ENCODE measurements at regions not wholly inside any gene's neighbourhood (a gene's known extent, or its start where the extent isn't known, plus 50 kb on each side); places are given as distances from the start of the nearest gene placed in this dataset.

DNA sequence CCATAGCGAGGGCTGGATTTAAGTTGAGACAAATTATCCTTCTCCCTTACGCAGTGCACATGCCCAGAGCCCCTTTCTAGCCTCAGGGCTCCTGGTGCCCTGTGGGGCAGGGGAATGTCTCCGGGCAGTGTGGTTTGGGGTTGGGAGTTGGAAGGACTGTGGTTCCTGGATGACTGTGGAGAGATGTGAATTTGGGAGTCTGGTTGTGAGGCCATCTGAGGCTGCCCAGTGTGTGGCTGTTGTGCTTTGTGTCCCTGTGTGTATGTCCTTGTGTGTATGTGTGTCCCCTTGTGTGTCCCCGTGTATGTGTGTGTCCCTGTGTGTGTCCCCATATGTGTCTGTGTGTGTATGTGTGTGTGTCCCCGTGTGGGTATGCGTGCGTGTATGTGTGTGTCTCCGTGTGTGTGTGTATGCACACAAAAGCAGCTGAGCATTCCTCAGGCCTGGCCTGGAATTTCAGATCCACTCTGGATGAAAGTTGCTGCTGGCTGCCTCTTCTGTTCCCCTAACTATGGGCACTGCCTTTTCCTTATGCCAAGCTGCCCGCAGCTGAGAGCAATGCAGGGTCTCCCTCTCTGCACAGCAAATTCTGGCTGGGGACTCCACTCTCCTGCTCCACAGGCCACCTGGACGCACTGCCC lies 65.4 kb downstream of the UBIAD1 start:
- no peak for DNase-seq (ENCODE audit: low read depth in 2 of 2)

DNA sequence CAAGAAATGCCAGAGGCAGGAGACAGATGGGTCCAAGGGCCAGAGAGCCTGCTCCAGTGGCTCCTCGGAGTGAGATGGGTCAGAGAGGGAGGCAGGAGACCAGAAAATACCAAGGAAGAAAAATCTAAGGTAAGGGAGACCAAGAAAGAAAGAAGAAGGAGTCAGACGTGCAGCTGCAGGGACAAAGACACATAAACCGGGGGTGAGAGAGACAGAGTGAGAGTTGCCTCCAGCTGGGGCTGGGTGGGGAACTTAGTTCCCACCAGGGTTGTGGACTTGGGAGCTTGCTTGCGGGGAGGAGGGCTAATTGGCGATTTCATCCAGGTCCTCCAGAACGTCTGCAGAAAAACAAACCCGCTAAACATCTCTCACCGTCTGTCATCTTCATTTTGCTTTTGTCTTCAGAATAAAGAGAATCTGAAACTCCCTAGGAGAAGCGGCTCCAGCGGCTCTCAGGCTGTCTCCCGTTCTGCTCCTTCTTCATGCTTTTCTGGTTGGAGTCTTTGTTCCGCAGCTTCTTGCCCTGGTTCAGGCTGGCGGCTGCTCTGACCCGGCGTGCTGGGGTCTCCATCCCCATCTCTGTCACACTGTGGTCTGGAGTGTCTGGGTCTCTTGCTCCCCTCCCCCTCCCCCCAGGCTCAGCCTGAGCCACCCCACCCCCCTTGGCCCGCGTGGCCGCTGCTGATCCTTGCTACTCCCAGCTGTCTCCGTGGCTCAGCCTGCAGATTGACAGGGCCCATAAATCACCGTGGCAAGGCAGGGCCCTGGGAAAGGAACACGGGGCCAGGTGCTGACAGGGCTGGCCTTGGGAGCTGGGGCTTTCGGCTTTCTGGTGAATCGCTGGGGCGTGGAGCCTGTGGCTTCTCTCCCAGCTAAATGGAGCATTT lies 66.6 kb downstream of the UBIAD1 start:
- no peak for DNase-seq (ENCODE audit: low read depth in 2 of 2)

DNA sequence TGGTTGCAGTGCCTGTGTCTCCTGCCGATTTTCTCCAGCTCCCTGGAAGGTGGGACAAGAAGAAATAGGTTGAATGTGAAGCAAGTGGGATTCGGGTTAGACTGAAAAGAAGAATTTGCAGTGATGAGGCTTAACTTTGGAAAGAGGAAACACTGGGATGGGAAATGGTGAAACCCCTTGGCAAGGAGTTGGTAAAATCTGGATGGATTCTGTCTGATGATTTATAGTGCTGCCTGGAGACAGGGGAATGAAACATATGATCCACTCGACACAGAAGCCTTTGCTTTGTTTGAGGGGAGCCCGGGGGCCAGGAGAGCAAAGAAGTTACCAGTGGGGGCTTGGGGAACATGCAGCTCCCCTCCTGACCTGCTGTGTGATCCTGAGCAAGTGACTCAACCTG lies 67.2 kb downstream of the UBIAD1 start:
- no peak for DNase-seq (ENCODE audit: low read depth in 2 of 2)

DNA sequence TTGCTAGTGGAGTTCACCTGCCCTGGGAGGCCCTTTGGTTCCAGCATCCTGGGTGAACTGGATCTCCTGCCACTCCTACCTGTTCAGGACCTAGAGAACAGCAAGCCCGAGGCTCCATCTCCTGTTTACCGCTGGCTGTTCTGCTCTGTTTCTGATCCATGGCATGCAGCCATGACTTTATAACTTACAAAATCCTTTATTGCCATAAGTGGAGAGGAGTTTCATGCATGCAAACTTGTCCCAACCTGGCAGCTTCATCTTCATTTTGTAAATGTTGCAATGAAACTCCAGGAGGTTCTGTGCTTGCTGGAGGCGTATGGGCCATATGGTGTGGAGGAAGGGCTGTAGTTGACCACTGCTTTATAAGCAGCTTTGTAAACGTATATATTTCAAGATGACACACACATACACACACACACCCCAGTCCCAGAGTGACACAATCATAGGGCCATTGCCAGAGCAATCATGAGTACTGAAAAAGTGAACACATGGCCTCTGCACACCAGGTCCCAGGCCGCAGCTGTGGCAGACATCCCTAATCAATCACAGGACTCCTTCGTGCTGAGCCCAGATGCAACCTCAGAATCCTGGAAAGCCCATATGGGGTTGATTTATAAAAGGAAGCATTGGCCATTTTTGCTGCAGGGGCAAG lies 69.0 kb downstream of the UBIAD1 start:
- no peak for DNase-seq (ENCODE audit: low read depth in 2 of 2)

DNA sequence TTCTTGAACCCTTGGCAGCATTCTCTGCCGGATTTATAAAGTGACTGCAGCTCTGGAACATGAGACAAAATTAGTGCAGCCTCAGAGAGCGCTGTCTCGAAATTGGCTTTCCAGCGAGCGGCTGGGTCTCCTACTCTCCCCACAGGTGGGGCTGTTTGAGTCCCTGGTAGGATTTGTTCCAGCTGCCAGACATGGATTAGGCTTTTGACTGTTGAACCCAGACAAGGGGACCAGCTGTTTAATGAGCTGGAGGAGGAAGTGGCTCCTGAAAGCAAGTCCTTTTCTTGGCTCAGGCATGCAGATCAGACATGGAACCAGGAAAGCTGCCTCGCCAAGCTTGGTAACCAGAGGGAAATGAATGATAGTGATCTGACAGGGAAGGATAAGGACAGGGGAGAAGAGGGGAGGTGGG lies 69.6 kb downstream of the UBIAD1 start:
- DNase-seq (ENCODE audit: low read depth in 2 of 2): no peak

DNA sequence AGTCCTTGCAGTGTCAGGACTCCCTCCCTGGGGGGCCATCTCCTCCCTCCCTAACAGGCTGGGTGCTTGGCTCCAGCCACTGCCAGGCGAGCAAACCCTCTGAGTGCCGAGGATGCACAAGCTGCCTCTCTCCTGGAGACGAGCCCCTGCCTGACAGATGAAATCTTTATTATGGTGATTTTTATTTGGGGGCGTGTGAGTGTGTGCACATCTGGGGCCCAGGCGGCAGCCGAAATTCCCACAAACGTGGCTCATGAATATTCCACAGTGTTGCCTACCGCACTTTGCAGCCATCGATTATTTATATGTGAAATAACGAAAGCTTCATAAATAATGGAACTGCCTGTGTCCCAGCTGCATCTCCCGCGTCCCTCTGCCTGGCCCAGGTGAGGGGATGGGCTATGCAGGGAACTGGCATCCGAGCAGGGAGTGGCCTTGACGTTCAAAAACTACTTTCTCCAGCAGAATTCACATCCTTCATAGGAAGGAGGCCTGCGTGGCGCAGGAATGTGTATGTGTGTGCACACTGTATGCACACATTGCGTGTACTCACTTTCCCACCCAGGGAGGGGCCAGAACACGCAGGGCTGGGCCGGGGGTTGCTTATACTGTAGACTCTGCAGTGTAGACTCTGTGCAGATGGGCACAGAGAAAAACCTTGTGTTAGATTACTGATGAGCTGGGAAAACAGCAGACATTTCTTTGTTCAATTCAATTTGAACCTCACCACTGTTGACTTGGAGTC lies 73.1 kb downstream of the UBIAD1 start:
- DNase-seq (ENCODE audit: low read depth in 2 of 2): no peak

DNA sequence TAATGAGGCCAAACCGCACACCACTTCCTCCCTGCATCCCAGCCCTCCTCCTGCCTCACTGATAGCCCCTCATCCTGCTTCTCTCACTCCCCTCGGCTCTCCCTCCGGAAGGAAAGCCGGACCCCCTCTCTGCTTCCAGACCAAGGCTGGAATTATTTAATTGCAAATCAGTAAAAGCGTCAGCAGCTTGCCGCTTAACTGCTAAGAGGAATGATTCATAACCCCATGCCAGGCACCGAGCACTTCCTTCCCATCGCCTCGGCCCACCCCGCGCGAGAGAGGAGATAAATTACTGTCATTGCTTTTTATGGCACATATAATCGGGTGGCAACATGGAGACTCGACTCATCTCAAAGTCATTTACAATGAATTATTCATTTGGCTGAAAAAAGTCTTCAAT lies 77.3 kb downstream of the UBIAD1 start:
- DNase-seq (ENCODE audit: low read depth in 2 of 2): no peak

DNA sequence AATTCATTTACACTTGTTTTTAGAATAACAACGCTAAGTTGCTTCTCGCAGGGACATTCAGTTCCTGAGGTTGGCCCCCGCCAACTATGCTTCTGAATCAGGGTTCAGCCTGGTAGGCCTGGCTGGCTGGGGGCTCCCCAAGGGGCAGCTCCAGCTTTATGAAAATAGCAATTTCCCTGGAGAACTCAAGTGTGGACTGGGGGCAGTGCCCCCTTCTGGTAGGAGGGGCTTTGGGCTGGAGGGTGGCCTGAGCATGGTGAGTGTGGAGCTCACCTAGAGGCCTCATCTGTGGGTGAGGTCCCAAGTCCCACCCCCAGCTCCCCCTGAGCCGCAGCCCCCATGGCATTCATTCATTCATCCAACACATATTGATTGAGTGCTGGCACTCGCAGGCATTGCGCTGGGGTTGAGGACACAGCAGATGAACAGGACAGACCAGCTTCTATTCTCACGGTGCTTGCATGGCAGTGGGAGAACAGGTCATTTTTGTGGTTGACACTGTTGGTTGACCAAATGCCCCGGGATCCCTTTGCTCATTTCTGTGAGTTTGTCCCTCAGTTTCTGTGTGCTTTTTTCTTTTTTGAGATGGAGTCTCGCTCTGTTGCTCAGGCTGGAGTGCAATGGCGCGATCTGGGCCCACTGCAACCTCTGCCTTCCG lies 79.2 kb downstream of the UBIAD1 start:
- DNase-seq (ENCODE audit: low read depth in 2 of 2): no peak

DNA sequence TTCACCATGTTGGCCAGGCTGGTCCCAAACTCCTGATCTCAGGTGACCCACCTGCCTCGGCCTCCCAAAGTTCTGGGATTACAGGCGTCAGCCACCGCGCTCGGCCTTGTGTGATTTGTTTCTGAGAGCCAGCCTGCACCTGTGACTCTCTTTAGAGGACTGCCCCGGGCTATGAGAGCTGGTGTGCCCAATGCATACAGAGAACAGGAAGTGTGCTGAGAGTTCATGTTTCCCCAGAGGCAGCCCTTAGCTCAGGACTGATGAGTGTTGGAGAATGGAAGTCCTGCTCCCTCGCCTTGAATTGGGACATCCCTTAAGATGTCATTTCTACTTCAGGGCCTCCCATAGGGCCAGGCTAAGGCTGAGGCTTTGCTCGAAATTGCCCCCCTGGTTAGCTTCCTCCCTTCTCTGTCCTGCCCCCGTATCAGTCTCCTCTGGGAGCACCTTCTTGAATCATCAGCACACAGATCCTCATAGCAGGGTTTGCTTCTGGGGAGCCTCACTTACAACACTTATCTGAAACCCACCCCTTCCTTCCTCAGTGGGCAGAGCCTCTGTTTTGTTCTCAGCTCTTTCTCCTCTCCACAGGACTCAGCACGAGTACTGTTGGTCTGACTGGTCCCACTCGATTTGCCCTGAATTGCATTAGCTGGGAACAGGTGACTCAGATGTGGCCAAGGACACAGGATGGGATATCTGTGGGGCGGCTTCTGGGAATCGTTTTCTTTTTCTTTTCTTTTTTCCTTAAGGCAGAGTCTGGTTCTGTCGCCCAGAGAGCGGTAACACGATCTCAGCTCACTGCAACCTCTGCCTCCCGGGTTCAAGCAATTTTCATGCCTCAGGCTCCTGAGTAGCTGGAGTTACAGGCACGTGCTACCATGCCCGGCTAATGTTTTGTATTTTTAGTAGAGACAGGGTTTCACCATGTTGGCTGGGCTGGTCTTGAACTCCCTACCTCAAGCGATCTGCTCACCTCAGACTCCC lies 80.1 kb downstream of the UBIAD1 start:
- DNase-seq (ENCODE audit: low read depth in 2 of 2): no peak

DNA sequence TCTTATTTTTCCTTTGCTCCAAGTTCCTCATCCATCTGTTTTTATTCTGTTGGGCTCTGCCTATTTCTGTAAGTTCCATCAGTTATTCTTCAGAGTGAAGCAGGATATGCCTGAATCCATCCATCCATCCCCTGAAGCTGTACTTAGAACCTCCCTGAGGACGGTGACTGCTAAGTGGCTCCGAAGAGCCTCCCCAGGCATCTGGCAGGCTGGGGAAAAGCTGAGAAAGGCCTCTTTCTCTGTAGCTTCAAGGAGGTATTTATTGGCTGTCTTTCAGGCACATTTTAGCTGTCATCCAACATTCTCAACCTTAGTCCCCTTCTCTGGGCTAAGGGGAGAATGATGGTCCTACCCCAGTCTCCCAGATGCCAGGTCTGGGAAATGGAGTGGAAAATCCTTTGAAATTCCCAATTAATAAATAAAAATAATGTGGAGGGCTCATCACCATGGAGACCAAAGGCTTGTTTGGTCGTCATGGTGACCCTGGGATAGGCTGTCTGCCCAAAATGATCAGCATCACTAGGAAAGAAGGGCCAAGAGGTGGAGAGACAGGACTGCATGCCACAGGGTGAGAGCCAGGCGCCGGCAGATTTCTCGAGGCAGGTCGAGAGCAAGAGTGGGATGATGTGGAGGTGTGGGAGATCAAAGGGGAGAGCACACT lies 82.0 kb downstream of the UBIAD1 start:
- no peak for DNase-seq (ENCODE audit: low read depth in 2 of 2)

DNA sequence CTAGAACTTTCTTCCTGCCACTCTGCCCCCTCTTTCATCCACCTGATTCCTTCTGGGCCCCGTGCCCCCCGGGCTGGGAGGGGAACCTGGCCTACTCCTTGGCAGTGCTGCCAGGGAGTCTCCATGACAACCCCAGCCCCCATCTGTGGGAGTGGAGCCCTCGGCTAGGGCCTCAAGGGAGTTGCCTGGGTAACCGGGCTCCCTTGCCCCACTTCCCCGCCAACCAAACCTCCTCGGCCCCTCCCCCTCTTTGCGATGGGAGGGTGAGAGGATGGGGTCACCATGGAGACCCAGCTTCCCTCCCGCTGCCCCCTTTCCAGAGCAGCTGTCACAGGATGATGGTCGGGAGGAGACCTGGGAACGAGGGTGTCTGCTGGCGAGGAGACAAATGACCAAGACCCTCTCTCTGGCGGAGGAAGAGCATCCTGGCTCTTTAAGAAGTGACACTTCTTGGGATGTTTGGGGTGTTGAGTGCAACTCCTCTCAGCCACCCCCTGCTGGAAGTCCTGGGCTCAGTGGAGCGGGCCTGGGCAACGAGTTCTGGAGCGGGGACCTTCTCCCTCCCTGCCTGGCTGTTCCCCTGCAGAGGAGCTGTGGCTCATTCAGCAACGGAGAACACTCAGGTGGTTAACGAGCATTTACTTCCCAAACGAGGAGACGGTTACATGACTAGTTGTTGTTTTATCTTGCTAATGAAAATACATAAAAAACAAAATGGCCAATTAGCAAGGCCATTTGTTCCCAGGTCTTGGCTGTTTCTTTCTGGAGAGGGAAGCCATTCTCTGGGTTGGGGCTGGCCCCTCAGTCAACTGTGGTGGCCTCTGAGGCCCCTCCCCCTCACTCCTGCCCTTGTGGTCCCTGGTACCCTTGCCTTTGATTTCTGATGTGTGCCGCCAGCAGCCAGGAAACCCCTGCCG lies 82.8 kb downstream of the UBIAD1 start:
- DNase-seq (ENCODE audit: low read depth in 2 of 2): no peak

DNA sequence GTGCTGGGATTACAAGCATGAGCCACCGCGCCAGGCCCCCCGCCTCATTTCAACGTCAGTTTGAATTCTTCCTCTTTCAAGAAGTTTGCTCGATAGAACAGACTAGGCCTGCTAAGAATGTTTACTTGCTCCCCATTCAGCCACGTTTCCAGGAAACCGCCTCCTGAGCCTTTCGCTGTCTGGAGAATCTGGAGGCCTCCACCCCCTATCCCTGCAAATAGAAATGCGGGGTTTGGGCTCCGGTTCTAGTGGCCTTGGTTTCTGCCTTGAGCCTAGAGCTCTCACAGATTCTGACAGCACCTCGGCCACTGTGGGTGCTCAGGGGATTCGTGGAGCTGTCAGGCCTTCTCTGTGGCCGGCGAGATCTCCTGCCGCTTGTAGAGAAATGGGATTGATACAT lies 84.3 kb downstream of the UBIAD1 start:
- DNase-seq (ENCODE audit: low read depth in 2 of 2): no peak

DNA sequence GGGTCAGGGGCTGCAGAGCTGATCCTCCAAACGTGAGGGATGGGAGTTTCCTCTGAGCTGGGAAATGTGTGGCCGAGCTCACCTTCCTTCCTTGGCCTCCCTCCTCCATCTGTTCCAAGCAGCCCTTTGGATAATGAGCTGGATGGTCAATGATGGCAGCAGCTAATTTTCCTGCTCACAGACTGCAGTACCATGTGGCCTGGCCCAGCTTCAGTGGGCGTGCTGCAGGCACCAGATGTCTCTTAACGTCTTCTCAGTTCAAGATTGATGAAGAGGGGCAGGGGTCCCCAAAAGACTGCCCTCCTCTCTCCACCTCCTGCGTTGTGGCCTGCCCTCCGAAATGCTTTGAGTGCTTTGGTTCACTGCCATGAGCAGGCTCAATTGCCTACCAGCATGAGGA lies 86.0 kb downstream of the UBIAD1 start:
- DNase-seq (ENCODE audit: low read depth in 2 of 2): no peak

DNA sequence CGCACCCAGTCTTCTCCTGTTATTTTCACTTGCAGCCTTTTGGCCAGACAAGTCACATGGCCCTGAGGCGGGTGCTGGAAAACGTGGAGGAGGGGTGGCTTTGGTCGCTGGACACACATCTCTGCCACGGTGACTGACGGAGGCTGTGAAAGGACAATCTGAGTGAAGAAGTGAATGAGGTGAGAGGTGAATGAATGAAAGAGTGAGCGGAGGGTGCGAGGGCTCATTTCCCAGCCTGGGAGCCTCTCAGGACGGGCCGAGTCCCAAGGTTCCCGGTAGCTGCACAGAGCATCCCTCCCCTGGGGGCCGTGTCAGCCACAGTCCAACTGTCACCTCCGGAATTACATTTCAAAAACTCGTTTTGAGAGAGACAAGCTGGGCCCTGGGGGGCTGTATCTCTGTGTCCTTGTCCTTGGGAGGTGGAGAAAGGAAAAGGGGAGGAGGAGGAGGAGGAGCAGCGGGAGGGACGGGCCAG lies 89.6 kb downstream of the UBIAD1 start:
- no peak for DNase-seq (ENCODE audit: low read depth in 2 of 2)

DNA sequence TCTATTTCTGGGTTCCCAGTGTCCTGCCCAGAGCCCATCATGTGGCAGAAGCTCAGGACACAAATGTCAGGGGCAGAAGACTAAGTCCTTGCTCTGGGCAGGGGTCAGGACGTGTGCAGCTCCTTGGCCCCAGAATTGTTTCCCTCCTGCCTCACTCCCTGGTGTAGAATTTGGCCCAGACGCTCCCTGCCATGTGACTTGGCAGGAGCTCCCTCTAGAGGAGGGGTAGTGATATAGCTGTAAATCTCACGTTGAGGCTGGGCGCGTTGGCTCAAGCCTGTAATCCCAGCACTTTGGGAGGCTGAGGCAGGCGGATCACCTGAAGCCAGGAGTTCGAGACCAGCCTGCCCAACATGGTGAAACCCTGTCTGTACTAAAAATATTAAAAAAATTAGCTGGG lies 91.2 kb downstream of the UBIAD1 start:
- no peak for DNase-seq (ENCODE audit: low read depth in 2 of 2)

DNA sequence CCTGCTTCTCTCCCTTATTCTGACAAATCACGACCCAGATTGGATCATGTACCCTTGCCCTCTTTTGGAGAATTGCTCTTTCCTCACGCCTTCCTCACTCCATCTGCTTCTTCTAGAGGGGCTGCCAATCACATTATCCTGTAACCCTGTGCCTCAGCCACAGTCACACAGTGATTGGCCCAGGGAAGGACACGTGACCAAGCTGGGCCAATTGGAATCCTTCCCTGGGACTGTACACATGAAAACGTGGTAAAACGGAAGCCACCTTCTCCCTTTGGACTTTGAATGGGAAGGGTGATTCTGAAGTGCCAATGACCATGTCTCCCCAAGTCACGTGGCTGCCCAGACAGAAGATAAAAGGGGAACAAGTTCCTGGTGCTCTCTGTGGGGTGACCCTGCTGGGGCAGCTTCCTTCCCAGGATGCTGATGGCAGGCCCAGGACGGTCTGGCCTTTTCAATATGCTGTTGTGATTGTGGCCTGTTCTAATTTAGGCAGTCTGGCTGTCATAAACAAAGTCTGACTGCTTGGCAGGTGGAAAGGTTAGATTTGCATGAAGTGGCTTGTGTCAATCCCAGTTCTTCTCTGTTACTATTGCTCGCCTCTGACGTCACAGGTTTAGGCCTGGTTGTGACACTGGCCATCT lies 92.9 kb downstream of the UBIAD1 start:
- no peak for DNase-seq (ENCODE audit: low read depth in 2 of 2)

DNA sequence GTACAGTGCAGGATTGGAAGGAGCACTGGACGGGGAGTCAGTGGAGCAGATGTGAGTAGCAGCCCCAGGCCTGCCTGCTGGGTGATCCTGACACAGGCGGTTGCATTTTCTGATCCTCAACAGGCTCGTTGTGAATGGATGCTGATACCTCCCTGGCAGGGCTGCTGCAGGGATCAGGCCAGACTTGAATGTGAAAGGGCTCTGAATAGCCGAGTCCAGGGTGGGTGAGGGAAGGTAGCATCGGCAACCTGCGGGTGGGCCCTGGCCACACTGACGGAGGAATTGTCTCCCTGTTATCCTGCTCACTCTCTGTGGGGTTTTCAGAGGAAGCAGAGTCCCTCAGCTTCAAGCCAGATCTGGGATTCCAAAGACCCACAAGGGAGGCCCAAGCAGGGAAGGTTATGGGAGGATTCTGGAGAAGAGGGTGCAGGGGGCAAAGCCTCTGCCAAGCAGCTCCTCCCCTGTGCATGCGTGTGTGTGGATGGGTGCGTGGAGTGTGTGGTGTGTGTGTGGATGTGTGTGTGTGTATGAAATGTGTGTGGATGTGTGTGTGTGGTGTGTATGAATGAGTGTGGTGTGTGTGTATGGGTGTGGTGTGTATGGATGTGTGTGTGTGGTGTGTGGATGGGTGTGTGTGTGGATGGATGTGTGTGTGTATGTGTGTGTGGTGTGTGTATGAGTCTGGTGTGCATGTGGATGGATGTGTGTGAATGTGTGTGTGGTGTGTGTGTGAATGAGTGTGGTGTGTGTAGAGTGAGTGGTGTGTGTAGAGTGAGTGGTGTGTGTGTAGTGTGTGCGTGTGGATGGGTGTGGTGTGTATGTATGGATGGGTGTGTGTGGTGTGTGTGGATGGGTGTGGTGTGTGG lies 100.3 kb downstream of the UBIAD1 start:
- DNase-seq (ENCODE audit: low read depth in 2 of 2): no peak

All from dermis microvascular lymphatic vessel endothelial cell (primary cell).